ENCODE measurements at regions not wholly inside any gene's neighbourhood (a gene's known extent, or its start where the extent isn't known, plus 50 kb on each side); places are given as distances from the start of the nearest gene placed in this dataset.
"Not testable (repeated sequence)": the region's sequence is repeated elsewhere in the genome, so short reads cannot be mapped to it uniquely, and the experiment has no call there.

DNA sequence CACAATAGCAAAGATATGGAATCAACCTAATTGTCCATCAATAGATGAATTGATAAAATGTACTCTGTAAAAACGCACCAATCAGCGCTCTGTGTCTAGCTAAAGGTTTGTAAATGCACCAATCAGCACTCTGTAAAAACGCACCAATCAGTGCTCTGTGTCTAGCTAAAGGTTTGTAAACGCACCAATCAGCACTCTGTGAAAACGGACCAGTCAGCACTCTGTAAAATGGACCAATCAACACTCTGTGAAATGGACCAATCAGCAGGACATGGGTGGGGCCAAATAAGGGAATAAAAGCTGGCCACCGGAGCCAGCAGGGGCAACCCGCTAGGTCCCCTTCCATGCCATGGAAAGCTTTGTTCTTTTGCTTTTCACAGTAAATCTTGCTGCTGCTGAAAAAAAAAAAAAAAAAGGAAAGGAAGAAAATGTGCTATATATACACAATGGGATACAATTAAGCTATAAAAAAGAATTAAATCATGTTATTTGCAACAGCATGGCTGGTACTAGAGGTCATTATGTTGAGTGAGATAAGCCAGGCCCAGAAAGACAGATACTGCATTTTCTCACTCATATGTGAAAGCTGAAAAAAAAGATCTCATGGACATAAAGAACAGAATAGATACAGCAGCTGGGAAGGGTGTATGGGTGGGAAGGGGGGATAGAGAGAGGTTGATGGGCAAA lies 189.1 kb upstream of the JADE1 start:
- not testable (repeated sequence) for TF ChIP-seq ZNF24 (tag by site-specific recombination; IDR thresholded peaks at IDR 0.05)
- TF ChIP-seq, protein P1, sequence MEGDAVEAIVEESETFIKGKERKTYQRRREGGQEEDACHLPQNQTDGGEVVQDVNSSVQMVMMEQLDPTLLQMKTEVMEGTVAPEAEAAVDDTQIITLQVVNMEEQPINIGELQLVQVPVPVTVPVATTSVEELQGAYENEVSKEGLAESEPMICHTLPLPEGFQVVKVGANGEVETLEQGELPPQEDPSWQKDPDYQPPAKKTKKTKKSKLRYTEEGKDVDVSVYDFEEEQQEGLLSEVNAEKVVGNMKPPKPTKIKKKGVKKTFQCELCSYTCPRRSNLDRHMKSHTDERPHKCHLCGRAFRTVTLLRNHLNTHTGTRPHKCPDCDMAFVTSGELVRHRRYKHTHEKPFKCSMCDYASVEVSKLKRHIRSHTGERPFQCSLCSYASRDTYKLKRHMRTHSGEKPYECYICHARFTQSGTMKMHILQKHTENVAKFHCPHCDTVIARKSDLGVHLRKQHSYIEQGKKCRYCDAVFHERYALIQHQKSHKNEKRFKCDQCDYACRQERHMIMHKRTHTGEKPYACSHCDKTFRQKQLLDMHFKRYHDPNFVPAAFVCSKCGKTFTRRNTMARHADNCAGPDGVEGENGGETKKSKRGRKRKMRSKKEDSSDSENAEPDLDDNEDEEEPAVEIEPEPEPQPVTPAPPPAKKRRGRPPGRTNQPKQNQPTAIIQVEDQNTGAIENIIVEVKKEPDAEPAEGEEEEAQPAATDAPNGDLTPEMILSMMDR (tag by site-specific recombination; IDR thresholded peaks at IDR 0.05), result not testable (repeated sequence)

Measured in HEK293 (cell line).